Activated naive CD4-positive, alpha-beta T cell treated with anti-CD3 and anti-CD28 coated beads, Interleukin-2, amount 50 U/mL, for 16 hours (primary cell): ENCODE measurements at regions not wholly inside any gene's neighbourhood (a gene's known extent, or its start where the extent isn't known, plus 50 kb on each side); places are given as distances from the start of the nearest gene placed in this dataset.
"Not testable (repeated sequence)": the region's sequence is repeated elsewhere in the genome, so short reads cannot be mapped to it uniquely, and the experiment has no call there.

Source experiments
- DNase-seq: peaks from one replicate; pipeline ENCODE4 v3.0.0-alpha.2; 2020

- DNase-seq: not testable (repeated sequence)
These were observed 147.0 kb downstream of the GOSR1 start for GRCh38 chr17:30624180-30624579.

GRCh38 chr17:30609682-30610081, 132.5 kb downstream of the GOSR1 start:
- DNase-seq: not testable (repeated sequence)

- DNase-seq: no peak
These were observed 128.3 kb downstream of the GOSR1 start for GRCh38 chr17:30605523-30605922.

GRCh38 chr17:30605027-30605426, 127.8 kb downstream of the GOSR1 start:
- DNase-seq: no peak

- not testable (repeated sequence) for DNase-seq
These were observed 125.2 kb downstream of the GOSR1 start for GRCh38 chr17:30602396-30602795.

- DNase-seq: not testable (repeated sequence)
These were observed 124.8 kb downstream of the GOSR1 start for GRCh38 chr17:30601984-30602383.

- DNase-seq: peak; percentile 15
These were observed 123.8 kb downstream of the GOSR1 start for GRCh38 chr17:30600830-30601494.

- DNase-seq: peak; percentile 64
These were observed 123.0 kb downstream of the GOSR1 start for GRCh38 chr17:30600060-30600829.

- no peak for DNase-seq
These were observed 122.3 kb downstream of the GOSR1 start for GRCh38 chr17:30599428-30600059.

GRCh38 chr17:30597776-30598288, 120.6 kb downstream of the GOSR1 start:
- DNase-seq: no peak

GRCh38 chr17:30596948-30597775, 120.0 kb downstream of the GOSR1 start:
- DNase-seq: not testable (repeated sequence)

- DNase-seq: not testable (repeated sequence)
These were observed 117.8 kb downstream of the GOSR1 start for GRCh38 chr17:30594953-30595371.

GRCh38 chr17:30594223-30594952, 117.2 kb downstream of the GOSR1 start:
- no peak for DNase-seq

- no peak for DNase-seq
These were observed 113.0 kb downstream of the GOSR1 start for GRCh38 chr17:30590081-30590733.

- no peak for DNase-seq
These were observed 112.2 kb downstream of the GOSR1 start for GRCh38 chr17:30589431-30589830.

- DNase-seq: no peak
These were observed 111.6 kb downstream of the GOSR1 start for GRCh38 chr17:30588798-30589247.

GRCh38 chr17:30586818-30587595, 109.8 kb downstream of the GOSR1 start:
- DNase-seq: no peak

- DNase-seq: no peak
These were observed 107.6 kb downstream of the GOSR1 start for GRCh38 chr17:30584810-30585209.

- no peak for DNase-seq
These were observed 103.7 kb downstream of the GOSR1 start for GRCh38 chr17:30580916-30581315.

GRCh38 chr17:30579610-30580315, 102.6 kb downstream of the GOSR1 start:
- DNase-seq: no peak
